ENCODE measurements at regions not wholly inside any gene's neighbourhood (a gene's known extent, or its start where the extent isn't known, plus 50 kb on each side); places are given as distances from the start of the nearest gene placed in this dataset.

DNA sequence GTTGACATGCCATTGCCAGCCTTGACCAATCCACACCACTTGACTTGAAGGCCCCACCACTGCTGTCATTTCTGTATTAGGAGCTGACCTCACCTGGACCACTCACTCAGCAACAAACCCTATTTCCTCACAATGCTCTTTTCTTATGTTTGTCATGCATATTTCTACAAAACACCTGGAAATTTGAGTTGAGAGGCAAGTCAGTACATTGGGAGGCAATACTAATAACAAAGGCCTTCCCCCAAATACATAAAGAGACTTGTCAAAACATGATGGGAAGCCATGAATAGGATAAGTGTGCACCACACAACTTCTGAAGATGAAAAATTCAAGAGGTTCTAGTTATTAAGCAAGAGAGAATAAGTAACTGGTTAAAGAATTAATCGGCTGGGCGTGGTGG, 77.9 kb upstream of the POU2AF2 start:
- no peak for ATAC-seq (replicated peaks)
- Mint-ChIP-seq H3K27me3 (peaks cover 8% of the 10 kb centered on the region), H3K4me1 (no peaks in the 10 kb centered on the region), H3K4me3 (no peak overlapping the region), H3K27ac (no peak overlapping the region), H3K36me3 (ENCODE audit: low read depth) (no peaks in the 10 kb centered on the region), H3K9me3 (no peaks in the 10 kb centered on the region)

DNA sequence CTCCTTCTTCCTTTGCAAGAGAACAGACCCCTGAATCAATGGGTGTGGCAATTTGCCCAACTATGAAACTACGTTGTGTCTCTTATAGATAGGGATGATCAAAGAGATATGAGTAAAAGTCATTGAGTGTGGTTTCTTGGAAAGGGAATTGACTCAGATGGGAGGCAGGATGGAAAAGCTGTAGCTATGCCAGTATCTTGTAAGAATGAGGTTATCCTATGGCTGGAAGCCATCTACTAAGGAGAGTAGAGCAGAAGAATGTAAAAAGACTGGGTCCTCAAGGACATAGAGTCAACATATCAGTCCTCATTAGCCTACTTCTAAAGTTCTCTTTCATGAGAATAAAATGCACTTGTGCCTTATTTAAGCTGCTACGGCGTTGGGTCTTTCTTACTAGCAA, 78.9 kb upstream of the POU2AF2 start:
- no peak overlapping the region for H3K27ac Mint-ChIP-seq
- H3K36me3 Mint-ChIP-seq (ENCODE audit: low read depth): no peaks in the 10 kb centered on the region
- H3K27me3 Mint-ChIP-seq: peaks cover 12% of the 10 kb centered on the region
- H3K9me3 Mint-ChIP-seq: no peaks in the 10 kb centered on the region
- no peak overlapping the region for H3K4me3 Mint-ChIP-seq
- H3K4me1 Mint-ChIP-seq: no peaks in the 10 kb centered on the region
- no peak for ATAC-seq (replicated peaks)

DNA sequence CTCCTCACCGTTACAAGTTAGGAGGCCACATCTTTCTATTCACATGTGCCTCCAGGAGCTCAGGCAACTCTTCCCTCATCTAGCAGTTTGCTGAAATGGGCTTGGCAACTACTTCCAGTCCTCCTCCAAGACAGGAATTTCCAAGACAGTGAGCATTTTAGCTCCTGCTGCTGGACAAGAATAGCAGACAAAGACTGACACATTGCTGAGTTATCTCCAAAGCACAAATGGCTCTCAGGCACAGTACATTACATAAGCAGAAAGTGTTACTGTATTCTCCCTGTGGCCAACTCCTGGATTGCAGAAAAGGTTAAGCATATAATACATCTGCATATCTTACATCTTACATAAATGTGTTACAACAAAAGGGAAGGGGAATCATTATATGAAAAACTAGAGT, 83.2 kb upstream of the POU2AF2 start:
- ATAC-seq (replicated peaks): no peak
- H3K27ac Mint-ChIP-seq: no peak overlapping the region
- no peaks in the 10 kb centered on the region for H3K4me1 Mint-ChIP-seq
- no peaks in the 10 kb centered on the region for H3K36me3 Mint-ChIP-seq (ENCODE audit: low read depth)
- H3K9me3 Mint-ChIP-seq: no peaks in the 10 kb centered on the region
- peaks cover 25% of the 10 kb centered on the region for H3K27me3 Mint-ChIP-seq
- H3K4me3 Mint-ChIP-seq: no peak overlapping the region

DNA sequence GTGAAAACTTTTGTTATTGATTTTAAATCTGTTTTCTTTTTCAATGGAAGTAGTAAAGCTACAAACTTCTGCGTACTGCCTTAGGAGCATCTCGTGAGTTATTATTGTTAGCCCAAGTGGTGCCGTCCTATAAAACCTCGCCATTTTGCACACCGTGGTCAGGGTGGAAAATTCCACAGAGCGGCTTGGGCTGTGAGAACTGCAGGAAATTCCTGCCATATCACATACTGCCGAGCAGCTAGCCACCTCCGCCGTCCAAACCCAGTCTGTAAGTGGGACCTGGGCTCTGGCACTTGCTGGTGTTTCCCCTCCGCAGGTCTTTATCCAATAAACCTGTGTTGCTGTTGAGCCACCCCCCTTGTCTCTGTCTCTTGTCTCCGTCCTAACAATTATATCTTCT, 88.0 kb upstream of the POU2AF2 start:
- H3K4me3 Mint-ChIP-seq: no peak overlapping the region
- ATAC-seq (replicated peaks): no peak
- H3K4me1 Mint-ChIP-seq: no peaks in the 10 kb centered on the region
- no peak overlapping the region for H3K27ac Mint-ChIP-seq
- no peaks in the 10 kb centered on the region for H3K36me3 Mint-ChIP-seq (ENCODE audit: low read depth)
- no peaks in the 10 kb centered on the region for H3K9me3 Mint-ChIP-seq
- peaks cover 17% of the 10 kb centered on the region for H3K27me3 Mint-ChIP-seq

DNA sequence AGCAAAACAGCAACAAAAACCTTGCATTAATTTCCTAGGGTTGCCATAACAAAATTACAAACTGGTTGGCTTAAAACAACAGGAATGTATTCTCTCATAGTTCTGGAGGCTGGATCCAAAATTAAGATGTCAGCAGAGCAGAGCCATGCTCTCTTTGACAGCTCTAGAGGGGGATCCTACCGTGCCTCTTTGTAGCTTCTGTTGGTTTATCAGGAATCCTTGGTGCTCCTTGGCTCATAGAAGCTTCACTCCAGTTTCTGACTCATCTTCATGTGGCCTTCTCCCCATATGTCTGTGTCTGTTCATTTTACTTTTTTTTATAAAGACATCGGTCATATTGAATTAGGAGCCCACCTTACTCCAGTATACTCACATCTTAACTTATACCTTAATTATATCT, 90.5 kb upstream of the POU2AF2 start:
- no peaks in the 10 kb centered on the region for H3K9me3 Mint-ChIP-seq
- no peak overlapping the region for H3K27ac Mint-ChIP-seq
- no peaks in the 10 kb centered on the region for H3K36me3 Mint-ChIP-seq (ENCODE audit: low read depth)
- no peaks in the 10 kb centered on the region for H3K4me1 Mint-ChIP-seq
- peaks cover 9% of the 10 kb centered on the region for H3K27me3 Mint-ChIP-seq
- no peak for ATAC-seq (replicated peaks)
- no peak overlapping the region for H3K4me3 Mint-ChIP-seq

DNA sequence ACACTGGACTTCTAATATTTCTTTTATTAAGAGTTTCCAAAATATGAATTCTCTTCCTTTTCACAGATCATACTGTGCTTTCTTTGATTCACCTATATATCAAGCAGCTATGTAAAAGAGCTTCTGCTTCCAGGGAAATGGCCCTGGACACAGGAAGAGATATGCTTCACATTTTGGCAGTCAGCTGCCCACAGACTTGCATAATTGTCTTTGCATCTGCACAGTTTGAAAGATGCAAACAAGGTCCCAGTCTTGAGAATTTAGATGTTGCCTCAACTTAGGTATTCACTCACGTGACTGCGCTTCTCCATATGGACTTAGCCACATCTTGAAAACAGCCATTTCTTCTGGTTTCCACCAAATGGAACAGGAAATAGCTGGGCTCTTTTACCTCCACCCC, 92.3 kb upstream of the POU2AF2 start:
- H3K4me3 Mint-ChIP-seq: no peak overlapping the region
- peaks cover 11% of the 10 kb centered on the region for H3K27me3 Mint-ChIP-seq
- ATAC-seq (replicated peaks): no peak
- H3K36me3 Mint-ChIP-seq (ENCODE audit: low read depth): no peaks in the 10 kb centered on the region
- H3K9me3 Mint-ChIP-seq: no peaks in the 10 kb centered on the region
- H3K27ac Mint-ChIP-seq: no peak overlapping the region
- H3K4me1 Mint-ChIP-seq: no peaks in the 10 kb centered on the region

DNA sequence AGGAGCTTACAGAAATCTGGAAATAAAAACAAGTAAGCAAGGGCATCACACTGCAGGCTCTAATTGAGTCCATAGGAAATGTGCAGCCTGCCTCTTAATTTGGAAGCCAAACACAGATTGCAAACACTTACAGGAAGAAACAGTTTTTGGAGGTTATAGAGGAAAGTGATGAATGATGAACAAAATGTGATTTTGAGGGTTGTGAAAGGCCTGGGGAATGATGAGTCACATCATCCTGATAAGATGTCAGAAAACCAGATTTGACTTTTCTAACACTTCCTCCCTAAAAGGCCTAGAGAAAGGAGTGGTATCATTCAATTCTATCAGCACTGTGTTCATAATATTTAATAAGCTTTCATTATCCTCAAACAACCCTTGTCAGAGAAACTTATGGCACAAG, 96.6 kb upstream of the POU2AF2 start:
- Mint-ChIP-seq H3K9me3 (no peaks in the 10 kb centered on the region), H3K4me3 (no peak overlapping the region), H3K4me1 (no peaks in the 10 kb centered on the region), H3K27ac (no peak overlapping the region), H3K27me3 (peaks cover 11% of the 10 kb centered on the region), H3K36me3 (ENCODE audit: low read depth) (no peaks in the 10 kb centered on the region)
- no peak for ATAC-seq (replicated peaks)

DNA sequence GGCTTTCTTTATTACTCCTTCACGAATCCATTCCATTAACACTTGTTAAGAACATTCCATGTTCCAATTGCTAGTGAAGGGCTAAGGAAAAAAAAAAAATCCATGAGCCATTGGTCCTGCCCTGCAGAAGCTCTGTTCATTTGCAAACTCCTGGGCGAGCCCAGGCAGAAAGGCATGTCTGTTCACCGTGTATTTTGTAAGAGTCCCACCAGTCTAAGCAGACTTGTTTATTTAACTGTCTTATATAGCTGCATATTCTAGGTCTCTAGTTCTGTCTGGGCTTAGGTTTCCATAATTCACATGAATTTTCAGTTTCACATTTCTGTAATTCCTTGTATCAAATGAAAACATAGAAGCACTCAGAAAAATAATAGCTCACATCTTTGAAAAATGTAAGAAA, 97.4 kb upstream of the POU2AF2 start:
- no peaks in the 10 kb centered on the region for H3K9me3 Mint-ChIP-seq
- H3K4me3 Mint-ChIP-seq: no peak overlapping the region
- no peaks in the 10 kb centered on the region for H3K4me1 Mint-ChIP-seq
- H3K36me3 Mint-ChIP-seq (ENCODE audit: low read depth): no peaks in the 10 kb centered on the region
- peaks cover 11% of the 10 kb centered on the region for H3K27me3 Mint-ChIP-seq
- no peak overlapping the region for H3K27ac Mint-ChIP-seq
- ATAC-seq (replicated peaks): no peak

DNA sequence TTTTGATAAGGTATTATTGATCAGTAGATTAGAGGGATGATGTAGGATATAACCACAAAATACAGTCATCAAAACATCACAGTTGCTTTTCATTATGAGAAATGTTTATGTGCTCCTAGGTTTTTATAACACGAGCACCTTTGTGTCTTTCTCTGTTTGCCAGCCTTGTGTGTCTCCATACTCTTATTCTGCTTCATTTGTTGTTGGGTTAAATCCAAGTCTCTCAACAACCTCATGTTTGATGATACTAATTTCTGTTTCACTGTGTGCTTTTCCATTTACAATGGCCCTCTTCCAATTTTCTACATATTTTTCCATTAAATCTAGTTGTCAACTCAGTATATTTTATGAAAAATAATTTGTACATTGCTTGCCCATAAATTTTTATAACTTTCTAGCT, 107.7 kb upstream of the POU2AF2 start:
- ATAC-seq (replicated peaks): no peak
- Mint-ChIP-seq H3K36me3 (ENCODE audit: low read depth) (no peaks in the 10 kb centered on the region), H3K4me1 (no peaks in the 10 kb centered on the region), H3K27me3 (peaks cover 22% of the 10 kb centered on the region), H3K4me3 (no peak overlapping the region), H3K9me3 (no peaks in the 10 kb centered on the region), H3K27ac (no peak overlapping the region)

DNA sequence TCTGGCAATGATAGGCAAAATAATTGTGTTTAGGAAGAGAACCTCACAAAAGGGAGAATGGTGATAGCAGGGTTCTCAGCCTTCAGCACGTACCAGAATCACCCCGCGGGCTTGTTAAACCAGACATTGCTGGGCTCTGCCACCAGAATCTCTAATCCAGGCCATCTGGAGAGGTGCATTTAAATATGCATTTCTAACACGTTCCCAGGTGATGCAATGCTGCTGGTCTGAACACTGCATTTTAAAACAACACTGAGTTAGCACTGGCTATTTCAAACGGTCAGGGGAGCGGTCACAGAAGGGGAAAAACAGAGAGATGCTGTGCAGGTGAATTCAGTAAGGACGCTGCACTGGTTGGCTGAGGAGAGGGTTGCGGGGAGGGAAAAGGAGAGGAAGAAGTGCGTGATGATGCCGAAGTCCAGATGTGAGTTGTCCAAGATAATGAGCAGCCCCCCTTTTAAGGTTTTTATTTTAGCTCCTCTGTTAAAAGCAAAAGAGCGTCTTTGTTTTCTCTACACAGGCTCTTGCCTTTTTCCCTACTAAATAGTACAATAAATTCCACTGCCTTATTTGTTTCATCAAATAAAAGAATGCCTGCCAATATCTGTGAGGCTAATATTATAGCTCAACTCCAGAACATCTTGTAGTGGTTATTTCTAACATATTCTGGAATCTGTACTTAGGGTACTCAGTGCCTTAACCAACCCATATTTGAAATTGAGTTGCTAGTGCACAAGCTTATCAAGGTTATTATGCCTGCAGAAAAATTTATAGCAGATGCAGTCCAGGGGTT, 109.6 kb upstream of the POU2AF2 start:
- no peak for ATAC-seq (replicated peaks)
- Mint-ChIP-seq H3K9me3 (no peaks in the 10 kb centered on the region), H3K4me3 (no peak overlapping the region), H3K4me1 (no peaks in the 10 kb centered on the region), H3K27me3 (peaks cover 25% of the 10 kb centered on the region), H3K36me3 (ENCODE audit: low read depth) (no peaks in the 10 kb centered on the region), H3K27ac (no peak overlapping the region)

DNA sequence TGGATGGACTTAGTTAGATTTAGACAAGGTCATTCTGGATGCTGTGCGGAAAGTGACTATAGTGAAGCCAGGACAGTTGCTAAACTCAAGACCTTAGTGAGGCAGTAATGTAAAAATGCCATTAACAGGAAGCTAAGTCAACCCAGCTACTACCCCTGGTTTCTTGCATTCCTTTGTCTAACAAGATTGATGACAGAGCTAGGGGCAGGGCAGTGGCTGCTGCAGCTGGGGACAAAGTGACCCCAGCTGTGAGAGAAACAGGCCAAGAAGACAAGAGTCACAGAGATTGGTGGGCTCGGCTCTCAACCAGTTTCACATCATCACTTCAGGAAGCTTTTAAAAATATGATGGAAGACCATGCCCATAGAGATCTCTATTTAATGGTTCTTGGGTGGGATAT, 110.4 kb upstream of the POU2AF2 start:
- Mint-ChIP-seq H3K4me1 (no peaks in the 10 kb centered on the region), H3K27me3 (peaks cover 25% of the 10 kb centered on the region), H3K27ac (no peak overlapping the region), H3K36me3 (ENCODE audit: low read depth) (no peaks in the 10 kb centered on the region), H3K4me3 (no peak overlapping the region), H3K9me3 (no peaks in the 10 kb centered on the region)
- ATAC-seq (replicated peaks): no peak

DNA sequence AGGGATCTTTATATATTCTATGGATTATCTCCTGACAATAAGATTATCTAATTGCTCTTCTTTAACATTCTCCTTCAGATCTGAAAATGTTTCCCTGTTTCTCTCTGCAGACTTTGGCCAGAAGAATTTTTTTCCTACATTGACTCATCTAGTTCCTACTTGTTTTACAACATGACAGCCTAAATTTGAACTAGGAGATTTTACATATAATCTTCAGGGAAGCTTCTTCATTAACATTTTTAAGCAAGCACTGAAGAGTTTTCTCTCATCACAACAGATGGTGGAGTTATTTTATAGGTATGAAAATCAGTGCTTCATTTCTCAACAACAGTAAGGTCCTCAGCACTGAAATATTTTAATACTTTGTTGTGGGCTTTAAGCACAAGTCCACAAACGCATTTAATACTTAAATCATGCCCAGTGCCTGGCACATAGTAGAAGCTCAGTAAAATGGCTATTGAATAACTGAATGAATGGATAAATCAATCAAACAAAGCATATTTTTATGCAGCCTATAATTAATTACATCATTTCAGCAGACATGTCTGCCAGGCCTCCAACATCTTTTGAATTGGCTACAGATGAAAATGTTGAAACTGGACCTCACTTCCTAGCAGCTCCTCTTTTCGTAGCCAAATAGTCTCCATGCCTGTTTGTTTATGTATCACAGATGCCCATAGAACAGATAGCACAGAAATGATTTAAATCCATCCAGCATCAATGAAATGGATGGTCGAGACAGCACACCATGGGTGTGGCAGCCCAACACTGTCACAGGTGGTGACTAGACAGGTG, 117.3 kb upstream of the POU2AF2 start:
- Mint-ChIP-seq H3K4me3 (no peak overlapping the region), H3K27ac (no peak overlapping the region), H3K36me3 (ENCODE audit: low read depth) (no peaks in the 10 kb centered on the region), H3K4me1 (no peaks in the 10 kb centered on the region), H3K27me3 (peaks cover 4% of the 10 kb centered on the region), H3K9me3 (no peaks in the 10 kb centered on the region)
- no peak for ATAC-seq (replicated peaks)

DNA sequence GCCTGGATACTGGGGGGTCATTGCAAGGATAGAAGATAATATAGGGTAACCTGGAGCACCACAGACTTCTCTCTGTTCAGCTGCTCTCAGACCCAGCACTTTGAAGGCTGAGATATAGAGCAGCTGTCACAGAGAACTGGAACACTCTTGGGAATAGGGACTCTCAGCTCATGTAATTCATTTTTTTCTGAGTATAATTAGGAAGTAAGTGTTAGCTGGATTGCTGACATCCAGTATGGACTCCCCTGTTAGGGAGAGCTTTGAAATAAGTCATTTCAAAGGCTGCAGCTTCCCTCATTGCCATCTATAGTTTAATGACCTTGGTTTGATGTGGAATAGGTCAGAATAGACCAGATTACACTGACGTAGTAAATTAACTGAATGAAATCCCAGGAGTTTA, 120.8 kb upstream of the POU2AF2 start:
- no peaks in the 10 kb centered on the region for H3K9me3 Mint-ChIP-seq

DNA sequence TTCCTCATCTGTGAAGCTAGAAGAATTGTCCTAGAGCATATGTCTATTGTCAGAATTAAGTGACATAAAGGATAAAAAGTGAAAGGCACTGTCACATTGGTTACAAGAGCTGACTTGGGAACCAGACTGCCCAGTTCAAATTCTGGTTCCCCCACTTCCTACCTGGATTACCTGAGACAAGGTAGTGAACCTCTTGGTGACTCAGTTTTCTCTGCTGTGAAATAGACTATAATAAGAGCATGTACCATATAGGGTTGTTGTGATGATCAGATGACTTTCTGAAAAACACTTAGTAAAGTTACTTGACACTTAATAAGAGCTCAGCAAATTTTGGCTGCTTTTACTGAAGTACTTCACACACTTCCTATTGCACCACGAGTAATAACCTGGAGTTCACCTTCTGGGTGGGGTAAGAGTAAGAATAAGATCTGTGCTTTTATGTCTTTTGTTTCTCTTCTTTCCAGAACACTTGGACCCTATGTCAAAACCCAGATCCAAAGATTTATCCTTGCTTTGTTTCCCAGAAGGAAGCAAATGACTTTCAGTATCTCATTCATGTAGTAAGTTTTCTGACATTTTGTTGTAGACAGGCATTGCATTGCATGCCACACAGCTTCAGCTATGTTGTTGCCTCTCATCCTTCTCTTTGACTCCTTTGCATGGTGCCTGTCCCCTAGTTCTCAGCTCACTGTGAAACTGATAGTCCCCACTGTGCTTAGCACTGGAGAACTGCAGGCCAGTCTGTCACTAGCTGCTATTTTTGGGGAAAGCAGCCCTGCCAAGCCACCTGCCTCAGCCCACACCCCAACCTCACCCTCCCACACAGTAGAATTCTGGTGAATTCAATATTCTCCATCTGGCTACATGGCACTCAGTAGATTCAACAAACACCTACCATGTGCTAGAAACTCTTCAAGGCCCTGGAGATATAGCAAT, 121.8 kb upstream of the POU2AF2 start:
- H3K27me3 Mint-ChIP-seq: no peaks in the 10 kb centered on the region
- H3K9me3 Mint-ChIP-seq: no peaks in the 10 kb centered on the region
- H3K27ac Mint-ChIP-seq: no peak overlapping the region
- H3K36me3 Mint-ChIP-seq (ENCODE audit: low read depth): no peaks in the 10 kb centered on the region
- H3K4me1 Mint-ChIP-seq: no peaks in the 10 kb centered on the region
- no peak for ATAC-seq (replicated peaks)
- H3K4me3 Mint-ChIP-seq: no peak overlapping the region

More for the DNA sequence above, 120.8 kb upstream of the POU2AF2 start:
- Mint-ChIP-seq H3K27ac (no peak overlapping the region), H3K36me3 (ENCODE audit: low read depth) (no peaks in the 10 kb centered on the region), H3K4me1 (no peaks in the 10 kb centered on the region), H3K27me3 (no peaks in the 10 kb centered on the region), H3K4me3 (no peak overlapping the region)
- ATAC-seq (replicated peaks): no peak
